Astrocyte (in vitro differentiated cells and primary cell): ENCODE measurements at regions not wholly inside any gene's neighbourhood (a gene's known extent, or its start where the extent isn't known, plus 50 kb on each side); places are given as distances from the start of the nearest gene placed in this dataset.
"Not testable (repeated sequence)": the region's sequence is repeated elsewhere in the genome, so short reads cannot be mapped to it uniquely, and the experiment has no call there.

Source experiments
- DNase-seq: peaks from one replicate; pipeline ENCODE4 v3.0.0-alpha.2; 2010; ENCODE audit warnings: low read depth
- FAIRE-seq: peaks from 2 replicates; lab custom pipeline; 2011; peaks lifted over from hg19 to GRCh38; lab: Jason Lieb, UNC
- H2AFZ ChIP-seq: 2 replicates; pipeline ENCODE4 v1.6.0; 2012; ENCODE audit warnings: low read depth, low read length, inconsistent platforms
- H3K27ac ChIP-seq: 2 replicates; pipeline ENCODE4 v1.5.1; 2011; ENCODE audit warnings: low read depth, low read length, inconsistent platforms
- H3K27me3 ChIP-seq: 2 replicates; pipeline ENCODE4 v1.6.0; 2011; ENCODE audit warnings: low read length, inconsistent platforms; ENCODE audit not compliant: insufficient read depth
- H3K36me3 ChIP-seq: 2 replicates; pipeline ENCODE4 v1.5.1; 2011; ENCODE audit warnings: low read length, inconsistent platforms; ENCODE audit not compliant: insufficient read depth
- H3K4me1 ChIP-seq: 2 replicates; pipeline ENCODE4 v1.5.1; 2011; ENCODE audit warnings: low read length, inconsistent platforms; ENCODE audit not compliant: insufficient read depth
- H3K4me2 ChIP-seq: 2 replicates; pipeline ENCODE4 v1.6.0; 2012; ENCODE audit warnings: low read length, inconsistent platforms
- H3K4me3 ChIP-seq: 2 replicates; pipeline ENCODE4 v1.5.1; 2011; ENCODE audit warnings: low read depth, mild to moderate bottlenecking, low read length, inconsistent platforms; ENCODE audit not compliant: insufficient read depth
- H3K79me2 ChIP-seq: 2 replicates; pipeline ENCODE4 v1.6.0; 2012; ENCODE audit warnings: mild to moderate bottlenecking, low read length, inconsistent platforms; ENCODE audit not compliant: insufficient read depth
- H3K9ac ChIP-seq: 2 replicates; pipeline ENCODE4 v1.6.0; 2012; ENCODE audit warnings: mild to moderate bottlenecking, low read length, inconsistent platforms
- H3K9me3 ChIP-seq: 2 replicates; pipeline ENCODE4 v1.5.1; 2012; ENCODE audit warnings: low read depth, mild to moderate bottlenecking, low read length, inconsistent platforms; ENCODE audit not compliant: insufficient read depth
- H4K20me1 ChIP-seq: 2 replicates; pipeline ENCODE4 v1.6.0; 2012; ENCODE audit warnings: low read length, inconsistent platforms; ENCODE audit not compliant: insufficient read depth
- H3K27ac Mint-ChIP-seq: one replicate; pipeline ENCODE4 v1.8.0; 2021; ENCODE audit warnings: mild to moderate bottlenecking, mixed read lengths; ENCODE audit not compliant: unreplicated experiment
- H3K27me3 Mint-ChIP-seq: one replicate; pipeline ENCODE4 v1.8.0; 2021; ENCODE audit warnings: low read depth, mixed read lengths; ENCODE audit not compliant: unreplicated experiment
- H3K36me3 Mint-ChIP-seq: one replicate; pipeline ENCODE4 v1.8.0; 2021; ENCODE audit warnings: low read depth, mixed read lengths; ENCODE audit not compliant: unreplicated experiment
- H3K4me1 Mint-ChIP-seq: one replicate; pipeline ENCODE4 v1.8.0; 2021; ENCODE audit warnings: low read depth, mixed read lengths; ENCODE audit not compliant: unreplicated experiment
- H3K4me3 Mint-ChIP-seq: one replicate; pipeline ENCODE4 v1.8.0; 2021; ENCODE audit warnings: mild to moderate bottlenecking, moderate library complexity, mixed read lengths; ENCODE audit not compliant: unreplicated experiment
- H3K9me3 Mint-ChIP-seq: one replicate; pipeline ENCODE4 v1.8.0; 2021; ENCODE audit warnings: mild to moderate bottlenecking, mixed read lengths; ENCODE audit not compliant: unreplicated experiment
- CTCF ChIP-seq: IDR thresholded peaks from 2 replicates; pipeline ENCODE4 v1.5.1; 2011; ENCODE audit warnings: low read depth, mild to moderate bottlenecking, inconsistent platforms, low read length, moderate library complexity; ENCODE audit not compliant: insufficient read depth
- EZH2 ChIP-seq: IDR thresholded peaks from 2 replicates; pipeline ENCODE4 v1.6.1; 2012; ENCODE audit warnings: mild to moderate bottlenecking, low read length, inconsistent platforms; ENCODE audit not compliant: insufficient read depth

GRCh38 chrX:122303761-122304160 lies 880.3 kb upstream of the GRIA3 start:
- no peak overlapping the region for H3K4me3 Mint-ChIP-seq
- no peaks in the 10 kb centered on the region for H3K36me3 Mint-ChIP-seq

GRCh38 chrX:122344816-122345215 lies 839.3 kb upstream of the GRIA3 start:
- FAIRE-seq (no peak), DNase-seq (no peak)
- H3K27me3 Mint-ChIP-seq, result no peaks in the 10 kb centered on the region
- Histone ChIP-seq H3K9ac (no peak overlapping the region), H3K27ac (no peak overlapping the region), H3K4me1 (no peaks in the 10 kb centered on the region), H3K4me2 (no peak overlapping the region), H2AFZ (no peak overlapping the region), H3K27me3 (no peaks in the 10 kb centered on the region), H4K20me1 (no peaks in the 10 kb centered on the region), H3K79me2 (no peaks in the 10 kb centered on the region), H3K4me3 (no peak overlapping the region), H3K36me3 (no peaks in the 10 kb centered on the region), H3K9me3 (no peaks in the 10 kb centered on the region)
- H3K27ac Mint-ChIP-seq, result no peak overlapping the region
- peaks cover 2% of the 10 kb centered on the region for H3K9me3 Mint-ChIP-seq
- TF ChIP-seq CTCF (no peak), EZH2 (no peak)
- no peaks in the 10 kb centered on the region for H3K4me1 Mint-ChIP-seq
- H3K4me3 Mint-ChIP-seq, result no peak overlapping the region
- no peaks in the 10 kb centered on the region for H3K36me3 Mint-ChIP-seq

More at GRCh38 chrX:122303761-122304160, 880.3 kb upstream of the GRIA3 start:
- no peaks in the 10 kb centered on the region for H4K20me1 ChIP-seq
- no peak overlapping the region for H2AFZ ChIP-seq
- no peak overlapping the region for H3K4me3 ChIP-seq
- H3K27me3 ChIP-seq, result no peaks in the 10 kb centered on the region
- Mint-ChIP-seq H3K4me1 (no peaks in the 10 kb centered on the region), H3K9me3 (no peaks in the 10 kb centered on the region), H3K27me3 (no peaks in the 10 kb centered on the region), H3K27ac (no peak overlapping the region)
- no peak overlapping the region for H3K27ac ChIP-seq
- no peaks in the 10 kb centered on the region for H3K9me3 ChIP-seq
- no peak overlapping the region for H3K9ac ChIP-seq
- H3K79me2 ChIP-seq, result no peaks in the 10 kb centered on the region
- FAIRE-seq (peak; percentile 81), DNase-seq (no peak)
- H3K4me1 ChIP-seq, result no peaks in the 10 kb centered on the region
- H3K36me3 ChIP-seq, result no peaks in the 10 kb centered on the region
- no peak overlapping the region for H3K4me2 ChIP-seq
- no peak for TF ChIP-seq CTCF
- TF ChIP-seq EZH2, result no peak

- H3K36me3 Mint-ChIP-seq, result no peaks in the 10 kb centered on the region
- no peaks in the 10 kb centered on the region for H3K27me3 ChIP-seq
- no peaks in the 10 kb centered on the region for H3K9me3 Mint-ChIP-seq
- no peak overlapping the region for H3K27ac Mint-ChIP-seq
- no peaks in the 10 kb centered on the region for H3K36me3 ChIP-seq
- H3K79me2 ChIP-seq, result no peaks in the 10 kb centered on the region
- no peak overlapping the region for H3K4me3 ChIP-seq
- H3K27me3 Mint-ChIP-seq, result no peaks in the 10 kb centered on the region
- no peak overlapping the region for H3K27ac ChIP-seq
- no peak overlapping the region for H3K4me2 ChIP-seq
- no peak for FAIRE-seq
- no peaks in the 10 kb centered on the region for H3K4me1 Mint-ChIP-seq
- no peaks in the 10 kb centered on the region for H3K9me3 ChIP-seq
- DNase-seq, result no peak
- no peak overlapping the region for H2AFZ ChIP-seq
- no peak overlapping the region for H3K4me3 Mint-ChIP-seq
- no peak for TF ChIP-seq EZH2
- TF ChIP-seq CTCF, result no peak
- H3K9ac ChIP-seq, result no peak overlapping the region
- H3K4me1 ChIP-seq, result no peaks in the 10 kb centered on the region
- H4K20me1 ChIP-seq, result no peaks in the 10 kb centered on the region
Observed at GRCh38 chrX:122363112-122363795, 820.8 kb upstream of the GRIA3 start.

- not testable (repeated sequence) for H3K79me2 ChIP-seq, H4K20me1 ChIP-seq, H3K4me3 ChIP-seq, H3K36me3 ChIP-seq, H3K9ac ChIP-seq, H3K27ac ChIP-seq, H3K9me3 ChIP-seq, H3K4me3 Mint-ChIP-seq, DNase-seq, H3K27ac Mint-ChIP-seq, H3K36me3 Mint-ChIP-seq, H3K27me3 Mint-ChIP-seq, H3K4me1 ChIP-seq, H2AFZ ChIP-seq, FAIRE-seq, H3K4me2 ChIP-seq, H3K4me1 Mint-ChIP-seq, H3K9me3 Mint-ChIP-seq, H3K27me3 ChIP-seq
Observed at GRCh38 chrX:122375533-122375932, 808.5 kb upstream of the GRIA3 start.
